Calu3 (cell line): ENCODE measurements at regions not wholly inside any gene's neighbourhood (a gene's known extent, or its start where the extent isn't known, plus 50 kb on each side); places are given as distances from the start of the nearest gene placed in this dataset.

Source experiments
- BruUV-seq: library from RNA; stranded (reverse); fragments of 400-500 nt; replicated peaks from 2 replicates; lab custom pipeline; 2021; lab: Mats Ljungman, UMichigan
- CTCF ChIA-PET: fragments of 300-600 bp; sonication (Branson Sonifier 250); formaldehyde crosslinking; loops from one replicate; lab custom pipeline; 2022; ENCODE audit warnings: antibody characterized with exemption; lab: Charles Lee
- DNase-seq: peaks from one replicate; pipeline ENCODE4 v3.0.0; 2022
- H3K27ac Mint-ChIP-seq: one replicate; pipeline ENCODE4 v1.8.0; 2022; ENCODE audit warnings: mixed read lengths; ENCODE audit not compliant: unreplicated experiment
- H3K27me3 Mint-ChIP-seq: one replicate; pipeline ENCODE4 v1.8.0; 2022; ENCODE audit warnings: mixed read lengths; ENCODE audit not compliant: unreplicated experiment
- H3K36me3 Mint-ChIP-seq: one replicate; pipeline ENCODE4 v1.8.0; 2022; ENCODE audit warnings: mild to moderate bottlenecking, moderate library complexity, mixed read lengths; ENCODE audit not compliant: insufficient read depth, unreplicated experiment
- H3K4me1 Mint-ChIP-seq: one replicate; pipeline ENCODE4 v1.8.0; 2022; ENCODE audit warnings: mild to moderate bottlenecking, low read depth, mixed read lengths; ENCODE audit not compliant: unreplicated experiment
- H3K4me3 Mint-ChIP-seq: one replicate; pipeline ENCODE4 v1.8.0; 2022; ENCODE audit warnings: mild to moderate bottlenecking, low read depth, moderate library complexity, mixed read lengths; ENCODE audit not compliant: unreplicated experiment
- H3K9me3 Mint-ChIP-seq: one replicate; pipeline ENCODE4 v1.8.0; 2022; ENCODE audit warnings: low read depth, mixed read lengths; ENCODE audit not compliant: unreplicated experiment
- intact Hi-C: fragments of 100-400 bp; cut with micrococcal nuclease; formaldehyde crosslinking; loops from one replicate; pipeline ENCODE4 v1.10.0; 2022; ENCODE audit not compliant: unreplicated experiment
- TF ChIP-seq, protein P1 (sequence below): fragments of 200-600 bp; IDR thresholded peaks from one replicate; pipeline ENCODE4 v1.8.0; 2022; ENCODE audit warnings: antibody characterized with exemption; ENCODE audit not compliant: unreplicated experiment

DNA sequence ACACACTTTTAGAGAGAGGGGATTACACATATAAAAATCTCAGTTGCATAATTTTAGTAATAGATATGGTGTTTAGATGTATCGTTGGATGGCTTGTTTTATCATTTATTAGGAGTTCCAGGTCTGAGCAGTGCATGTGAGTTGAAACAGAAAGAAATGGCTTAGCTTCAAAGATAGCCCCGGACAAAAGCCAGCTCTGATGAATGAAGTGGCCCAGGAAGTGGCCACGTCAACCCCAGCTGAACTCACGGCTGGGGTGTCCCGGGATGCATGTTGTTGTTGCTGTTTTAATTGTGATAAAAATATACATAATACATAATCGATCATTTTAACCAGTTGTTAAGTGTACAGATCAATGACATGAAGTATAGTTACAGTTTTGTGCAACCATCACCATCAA lies 1513.6 kb downstream of the BRD1 start:
- H3K27ac Mint-ChIP-seq = no peak overlapping the region
- TF ChIP-seq, protein P1, sequence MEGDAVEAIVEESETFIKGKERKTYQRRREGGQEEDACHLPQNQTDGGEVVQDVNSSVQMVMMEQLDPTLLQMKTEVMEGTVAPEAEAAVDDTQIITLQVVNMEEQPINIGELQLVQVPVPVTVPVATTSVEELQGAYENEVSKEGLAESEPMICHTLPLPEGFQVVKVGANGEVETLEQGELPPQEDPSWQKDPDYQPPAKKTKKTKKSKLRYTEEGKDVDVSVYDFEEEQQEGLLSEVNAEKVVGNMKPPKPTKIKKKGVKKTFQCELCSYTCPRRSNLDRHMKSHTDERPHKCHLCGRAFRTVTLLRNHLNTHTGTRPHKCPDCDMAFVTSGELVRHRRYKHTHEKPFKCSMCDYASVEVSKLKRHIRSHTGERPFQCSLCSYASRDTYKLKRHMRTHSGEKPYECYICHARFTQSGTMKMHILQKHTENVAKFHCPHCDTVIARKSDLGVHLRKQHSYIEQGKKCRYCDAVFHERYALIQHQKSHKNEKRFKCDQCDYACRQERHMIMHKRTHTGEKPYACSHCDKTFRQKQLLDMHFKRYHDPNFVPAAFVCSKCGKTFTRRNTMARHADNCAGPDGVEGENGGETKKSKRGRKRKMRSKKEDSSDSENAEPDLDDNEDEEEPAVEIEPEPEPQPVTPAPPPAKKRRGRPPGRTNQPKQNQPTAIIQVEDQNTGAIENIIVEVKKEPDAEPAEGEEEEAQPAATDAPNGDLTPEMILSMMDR = no peak
- H3K9me3 Mint-ChIP-seq = peaks cover 30% of the 10 kb centered on the region

DNA sequence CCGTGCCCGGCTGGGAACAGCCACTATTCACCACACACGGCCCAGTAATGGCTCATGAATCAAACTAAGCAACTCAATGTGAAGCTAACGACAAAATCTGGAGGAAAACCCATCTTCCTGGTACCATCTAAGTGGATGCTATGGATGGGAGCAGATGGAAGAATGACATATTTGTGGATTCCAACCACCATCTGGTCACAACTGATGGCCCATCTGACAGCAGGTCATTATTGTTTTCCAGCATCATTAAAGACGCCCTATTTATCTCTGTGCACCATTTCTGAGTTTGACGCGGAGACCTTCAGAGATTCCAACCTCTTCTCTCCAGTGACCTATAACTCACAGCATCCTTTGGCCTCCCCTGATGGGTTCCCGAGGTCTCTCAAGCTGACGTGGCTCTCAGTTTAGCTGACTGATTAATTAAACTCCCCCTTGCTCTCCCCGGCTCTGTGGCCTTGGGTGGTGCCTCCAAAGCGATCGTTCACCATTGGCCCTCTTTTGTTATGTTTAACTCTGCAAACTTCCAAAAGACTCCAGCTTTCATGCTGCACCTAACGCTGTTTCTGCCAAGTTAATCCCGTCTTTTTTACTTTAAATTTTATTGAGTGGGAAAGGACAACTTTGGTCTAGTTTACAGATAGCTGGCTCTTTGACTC lies 1514.4 kb downstream of the BRD1 start:
- no TSS peak for BruUV-seq
- no peak overlapping the region for H3K4me3 Mint-ChIP-seq
- CTCF ChIA-PET = no interaction called here
- no peak overlapping the region for H3K27ac Mint-ChIP-seq
- H3K4me1 Mint-ChIP-seq = no peaks in the 10 kb centered on the region
- peaks cover 30% of the 10 kb centered on the region for H3K9me3 Mint-ChIP-seq
- no peak for DNase-seq
- TF ChIP-seq, protein P1 = no peak
- H3K36me3 Mint-ChIP-seq = no peaks in the 10 kb centered on the region
- intact Hi-C loops = no loop called here
- H3K27me3 Mint-ChIP-seq = no peaks in the 10 kb centered on the region

More for the DNA sequence above, 1513.6 kb downstream of the BRD1 start:
- no peaks in the 10 kb centered on the region for H3K27me3 Mint-ChIP-seq
- H3K36me3 Mint-ChIP-seq = no peaks in the 10 kb centered on the region
- no peak overlapping the region for H3K4me3 Mint-ChIP-seq
- H3K4me1 Mint-ChIP-seq = no peaks in the 10 kb centered on the region
- no peak for DNase-seq
- CTCF ChIA-PET = no interaction called here
- intact Hi-C loops = no loop called here
- no TSS peak for BruUV-seq

DNA sequence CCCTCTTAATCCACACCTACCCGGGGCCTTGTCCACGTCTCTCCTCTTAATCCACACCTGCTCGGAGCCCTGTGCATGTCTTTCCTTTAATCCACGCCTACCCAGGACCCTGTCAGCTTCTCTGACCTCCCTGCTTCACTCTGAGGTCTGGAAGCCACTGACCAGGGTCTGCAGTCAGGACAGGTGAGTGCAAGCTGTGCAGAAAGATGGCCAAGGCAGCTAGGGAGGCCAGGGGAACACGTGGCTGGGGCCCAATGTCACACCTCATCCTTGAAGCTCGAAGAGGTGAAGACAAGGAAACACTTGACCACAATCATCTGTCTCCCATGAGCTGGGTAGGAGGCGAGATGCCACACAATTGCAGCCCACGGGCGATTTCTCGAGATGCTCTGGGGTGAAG lies 1516.9 kb downstream of the BRD1 start:
- peaks cover 27% of the 10 kb centered on the region for H3K9me3 Mint-ChIP-seq
- no peaks in the 10 kb centered on the region for H3K27me3 Mint-ChIP-seq
- H3K4me3 Mint-ChIP-seq = no peak overlapping the region
- no peaks in the 10 kb centered on the region for H3K4me1 Mint-ChIP-seq
- CTCF ChIA-PET = no interaction called here
- H3K27ac Mint-ChIP-seq = no peak overlapping the region
- DNase-seq = no peak
- TF ChIP-seq, protein P1 = no peak
- intact Hi-C loops = no loop called here
- H3K36me3 Mint-ChIP-seq = no peaks in the 10 kb centered on the region
- BruUV-seq = no TSS peak

DNA sequence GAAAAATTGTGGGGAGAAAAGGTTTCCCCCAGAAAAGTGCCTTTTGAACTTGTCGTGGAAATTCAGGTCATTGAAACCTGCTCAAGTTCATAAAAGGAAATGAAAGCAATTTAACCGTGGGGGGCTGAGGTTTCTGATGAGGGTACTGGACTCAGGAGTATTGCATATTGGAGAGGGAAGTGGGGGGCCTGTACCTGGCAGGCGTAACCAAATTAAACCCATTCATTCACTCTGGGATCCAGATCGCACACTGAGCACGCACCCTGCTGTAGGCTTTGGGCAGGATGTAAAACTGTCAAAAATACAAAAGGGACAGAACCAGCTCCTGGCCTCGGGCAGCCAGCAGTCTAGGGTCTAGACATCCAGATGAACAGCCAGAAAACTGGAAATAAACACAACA lies 1517.4 kb downstream of the BRD1 start:
- no peaks in the 10 kb centered on the region for H3K27me3 Mint-ChIP-seq
- no TSS peak for BruUV-seq
- TF ChIP-seq, protein P1 = no peak
- CTCF ChIA-PET = no interaction called here
- H3K36me3 Mint-ChIP-seq = peaks cover under 1% of the 10 kb centered on the region
- H3K27ac Mint-ChIP-seq = no peak overlapping the region
- H3K9me3 Mint-ChIP-seq = peaks cover 26% of the 10 kb centered on the region
- no peak overlapping the region for H3K4me3 Mint-ChIP-seq
- DNase-seq = no peak
- H3K4me1 Mint-ChIP-seq = no peaks in the 10 kb centered on the region
- intact Hi-C loops = no loop called here
